Breast epithelium (tissue), 3 donors: ENCODE measurements at regions not wholly inside any gene's neighbourhood (a gene's known extent, or its start where the extent isn't known, plus 50 kb on each side); places are given as distances from the start of the nearest gene placed in this dataset.

Experiments used
- CTCF ChIP-seq, 3 donors: fragments of 450-650 bp; IDR thresholded peaks; one replicate each; pipeline ENCODE4 v1.5.1; 2016 to 2017; ENCODE audit warnings: antibody characterized with exemption in 3 of 3, mild to moderate bottlenecking in 3 of 3, moderate library complexity in 3 of 3
- POLR2A ChIP-seq: fragments of 450-650 bp; IDR thresholded peaks from one replicate; pipeline ENCODE4 v1.6.1; 2016; ENCODE audit warnings: antibody characterized with exemption, mild to moderate bottlenecking, moderate library complexity
- POLR2AphosphoS5 ChIP-seq, 3 donors: sonication (generic); formaldehyde crosslinking; IDR thresholded peaks; one replicate each; pipeline ENCODE4 v1.6.1; 2017; ENCODE audit warnings: antibody characterized with exemption in 3 of 3

- TF ChIP-seq POLR2A (no peak), CTCF (IDR thresholded peaks at IDR 0.05) (no peak), POLR2AphosphoS5 (IDR thresholded peaks at IDR 0.05) (no peak)
Observed at GRCh38 chr3:3366386-3366785, 186.9 kb upstream of the CRBN start.
